ENCODE measurements at regions not wholly inside any gene's neighbourhood (a gene's known extent, or its start where the extent isn't known, plus 50 kb on each side); places are given as distances from the start of the nearest gene placed in this dataset.

GRCh38 chr14:88931321-88932110 is 107.1 kb downstream of the TTC8 start:
- TF ChIP-seq TAF1 (IDR thresholded peaks at IDR 0.05; ENCODE audit: low read depth, low read length) (no peak), CHD1 (IDR thresholded peaks at IDR 0.05; ENCODE audit: low read depth, low read length) (no peak), CEBPB (IDR thresholded peaks at IDR 0.05; ENCODE audit: low read depth, low read length) (no peak)

Measured in H1 (cell line).